CD4-positive, alpha-beta T cell (primary cell): ENCODE measurements at regions not wholly inside any gene's neighbourhood (a gene's known extent, or its start where the extent isn't known, plus 50 kb on each side); places are given as distances from the start of the nearest gene placed in this dataset.

Experiments used
- ATAC-seq: fragments of 200-7000 bp; cut with Tn5 transposase; one replicate; pipeline ENCODE4 v1.10.0; 2022; ENCODE audit warnings: mild to moderate bottlenecking; ENCODE audit not compliant: poor library complexity
- CTCF ChIA-PET: fragments of 350-600 bp; sonication (Branson Sonifier 250); formaldehyde crosslinking; loops from one replicate; lab custom pipeline; 2021; ENCODE audit warnings: antibody characterized with exemption, inconsistent platforms; lab: Charles Lee
- POLR2A ChIA-PET: fragments of 350-600 bp; sonication (Branson Sonifier 250); formaldehyde crosslinking; loops from one replicate; lab custom pipeline; 2021; ENCODE audit warnings: antibody characterized with exemption, inconsistent platforms; lab: Charles Lee
- DNase-seq, 14 experiments: peaks; one replicate each; pipeline ENCODE4 v3.0.0-alpha.2; 2013 to 2020; ENCODE audit warnings: mixed read lengths in 2 of 14
- H3K27ac ChIP-seq, 2 donors: one replicate each; pipeline versions ENCODE4 v1.5.1 to v1.7.0; 2013; ENCODE audit warnings: low read length in 2 of 2, low read depth in 1 of 2, mild to moderate bottlenecking in 1 of 2
- H3K27me3 ChIP-seq, 2 experiments: 1 replicate in 1 of 2; 2 replicates in 1 of 2; pipeline versions ENCODE4 v1.6.1 to v1.7.0; 2013; ENCODE audit warnings: low read length in 2 of 2, control low read depth in 1 of 2, mild to moderate bottlenecking in 1 of 2, moderate library complexity in 1 of 2; ENCODE audit not compliant: insufficient read depth in 2 of 2, control insufficient read depth in 1 of 2
- H3K36me3 ChIP-seq: one replicate; pipeline ENCODE4 v1.6.1; 2013; ENCODE audit warnings: low read length, control low read depth; ENCODE audit not compliant: insufficient read depth
- H3K4me1 ChIP-seq: one replicate; pipeline ENCODE4 v1.6.1; 2013; ENCODE audit warnings: low read length, control low read depth; ENCODE audit not compliant: insufficient read depth
- H3K4me3 ChIP-seq: one replicate; pipeline ENCODE4 v1.5.1; 2013; ENCODE audit warnings: mild to moderate bottlenecking, low read length, moderate library complexity
- H3K9me3 ChIP-seq, 2 experiments: 1 replicate in 1 of 2; 2 replicates in 1 of 2; pipeline versions ENCODE4 v1.6.1 to v1.7.0; 2013; ENCODE audit warnings: low read length in 2 of 2, mild to moderate bottlenecking in 2 of 2, control low read depth in 1 of 2, moderate library complexity in 1 of 2; ENCODE audit not compliant: control insufficient read depth in 1 of 2, insufficient read depth in 1 of 2
- H3K27ac Mint-ChIP-seq: one replicate; pipeline ENCODE4 v1.8.0; 2020; ENCODE audit warnings: mixed read lengths
- H3K27me3 Mint-ChIP-seq: one replicate; pipeline ENCODE4 v1.8.0; 2021; ENCODE audit warnings: mixed read lengths
- H3K36me3 Mint-ChIP-seq: one replicate; pipeline ENCODE4 v1.8.0; 2021; ENCODE audit warnings: low read depth, mixed read lengths
- H3K4me1 Mint-ChIP-seq: one replicate; pipeline ENCODE4 v1.8.0; 2021; ENCODE audit warnings: low read depth, mixed read lengths
- H3K4me3 Mint-ChIP-seq: one replicate; pipeline ENCODE4 v1.8.0; 2020; ENCODE audit warnings: mild to moderate bottlenecking, mixed read lengths
- H3K9me3 Mint-ChIP-seq: one replicate; pipeline ENCODE4 v1.8.0; 2020; ENCODE audit warnings: mixed read lengths
- CTCF ChIP-seq: fragments of 200-600 bp; IDR thresholded peaks from one replicate; pipeline ENCODE4 v1.8.0; 2022; ENCODE audit warnings: antibody characterized with exemption, mild to moderate bottlenecking
- intact Hi-C, 2 experiments: fragments of 100-400 bp; cut with DNase I in 1 of 2; cut with micrococcal nuclease in 1 of 2; formaldehyde crosslinking; loops; one replicate each; pipeline versions ENCODE4 v1.15.1 to v1.9.0; 2023 to 2025; cut with DNase I, micrococcal nuclease

DNA sequence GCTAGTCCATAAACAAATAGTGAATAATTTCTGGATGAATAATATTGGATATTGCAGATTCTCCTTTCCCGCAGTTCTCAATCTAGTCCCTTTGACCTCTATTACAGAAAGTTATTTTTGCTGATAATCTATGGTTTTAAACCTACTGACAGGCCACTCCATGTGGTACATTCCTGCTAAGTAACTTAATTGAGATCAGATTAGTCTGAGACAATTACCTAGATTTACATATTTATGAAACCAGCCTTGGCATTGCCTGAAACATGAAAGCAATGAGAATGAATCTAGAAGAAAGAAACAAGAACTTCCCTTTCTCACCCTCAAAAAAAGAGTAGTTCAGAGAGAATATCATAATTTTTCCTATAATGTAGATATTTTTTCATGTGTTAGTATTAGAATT, 964.2 kb downstream of the JRKL start:
- Mint-ChIP-seq H3K27ac (no peak overlapping the region), H3K36me3 (no peaks in the 10 kb centered on the region), H3K4me3 (no peak overlapping the region), H3K27me3 (no peaks in the 10 kb centered on the region), H3K4me1 (no peaks in the 10 kb centered on the region), H3K9me3 (peaks cover 6% of the 10 kb centered on the region)
- no peaks in the 10 kb centered on the region for H3K27me3 ChIP-seq
- ChIA-PET CTCF (no interaction called here), POLR2A (no interaction called here)
- TF ChIP-seq CTCF, result no peak
- ATAC-seq (no peak), DNase-seq (no peak)
- H3K27ac ChIP-seq, result no peak overlapping the region
- no peaks in the 10 kb centered on the region for H3K36me3 ChIP-seq
- no peaks in the 10 kb centered on the region for H3K9me3 ChIP-seq
- intact Hi-C loops, result no loop called here
- H3K4me1 ChIP-seq, result no peaks in the 10 kb centered on the region
- H3K4me3 ChIP-seq, result no peak overlapping the region

DNA sequence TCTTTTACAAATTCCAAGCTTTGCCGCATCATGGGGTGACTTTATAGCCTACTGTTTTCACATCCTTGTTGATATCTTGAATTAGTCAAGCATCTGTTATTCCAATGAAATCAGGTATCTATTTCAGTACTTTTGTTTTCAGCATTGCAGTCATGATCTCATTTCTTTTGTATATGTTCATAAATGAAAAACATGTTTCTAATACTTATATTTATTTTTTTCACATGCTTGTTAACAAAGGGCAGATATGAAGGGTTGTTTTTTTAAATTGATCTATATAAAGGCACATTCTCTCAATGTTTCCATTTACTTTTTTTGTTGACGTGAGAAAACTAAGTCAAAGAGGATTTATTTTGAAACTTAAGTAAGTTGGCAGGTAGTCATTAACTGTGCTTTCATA, 964.8 kb downstream of the JRKL start:
- POLR2A ChIA-PET, result no interaction called here

DNA sequence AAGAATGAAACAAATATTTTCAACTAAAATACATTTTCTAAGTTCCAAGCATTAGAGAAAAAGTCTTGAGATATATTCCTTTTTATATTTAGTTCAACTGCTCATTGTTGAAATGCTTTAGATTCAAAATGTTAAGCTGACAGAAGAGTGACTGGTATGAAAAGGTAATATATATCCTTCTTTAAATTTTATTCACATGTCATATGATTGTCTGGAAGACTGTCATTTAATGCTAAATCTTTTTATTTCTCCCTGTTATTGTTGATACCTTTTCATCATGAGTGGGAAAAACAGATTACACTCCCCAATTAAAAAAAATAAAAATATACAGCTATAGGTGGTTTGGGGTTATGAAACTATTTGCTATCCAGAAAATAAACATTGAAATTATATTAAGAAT, 965.4 kb downstream of the JRKL start:
- H3K9me3 Mint-ChIP-seq, result peaks cover 6% of the 10 kb centered on the region
- no peaks in the 10 kb centered on the region for H3K9me3 ChIP-seq
- H3K36me3 ChIP-seq, result no peaks in the 10 kb centered on the region
- ChIA-PET POLR2A (no interaction called here), CTCF (no interaction called here)
- no peaks in the 10 kb centered on the region for H3K27me3 ChIP-seq
- DNase-seq (no peak), ATAC-seq (no peak)
- no peak overlapping the region for H3K27ac ChIP-seq
- no peak overlapping the region for H3K4me3 Mint-ChIP-seq
- no peaks in the 10 kb centered on the region for H3K36me3 Mint-ChIP-seq
- no peaks in the 10 kb centered on the region for H3K27me3 Mint-ChIP-seq
- no peaks in the 10 kb centered on the region for H3K4me1 ChIP-seq
- H3K4me3 ChIP-seq, result no peak overlapping the region
- H3K27ac Mint-ChIP-seq, result no peak overlapping the region
- intact Hi-C loops, result no loop called here
- TF ChIP-seq CTCF, result no peak
- no peaks in the 10 kb centered on the region for H3K4me1 Mint-ChIP-seq

More for the DNA sequence above, 964.8 kb downstream of the JRKL start:
- Mint-ChIP-seq H3K4me3 (no peak overlapping the region), H3K36me3 (no peaks in the 10 kb centered on the region), H3K27ac (no peak overlapping the region), H3K9me3 (peaks cover 6% of the 10 kb centered on the region), H3K4me1 (no peaks in the 10 kb centered on the region), H3K27me3 (no peaks in the 10 kb centered on the region)
- TF ChIP-seq CTCF, result no peak
- ATAC-seq, result no peak
- no peaks in the 10 kb centered on the region for H3K27me3 ChIP-seq
- no peaks in the 10 kb centered on the region for H3K4me1 ChIP-seq
- CTCF ChIA-PET, result no interaction called here
- no peaks in the 10 kb centered on the region for H3K36me3 ChIP-seq
- intact Hi-C loops, result no loop called here
- DNase-seq, result no peak
- no peak overlapping the region for H3K4me3 ChIP-seq
- H3K27ac ChIP-seq, result no peak overlapping the region
- H3K9me3 ChIP-seq, result no peaks in the 10 kb centered on the region
